ENCODE measurements at regions not wholly inside any gene's neighbourhood (a gene's known extent, or its start where the extent isn't known, plus 50 kb on each side); places are given as distances from the start of the nearest gene placed in this dataset.

DNA sequence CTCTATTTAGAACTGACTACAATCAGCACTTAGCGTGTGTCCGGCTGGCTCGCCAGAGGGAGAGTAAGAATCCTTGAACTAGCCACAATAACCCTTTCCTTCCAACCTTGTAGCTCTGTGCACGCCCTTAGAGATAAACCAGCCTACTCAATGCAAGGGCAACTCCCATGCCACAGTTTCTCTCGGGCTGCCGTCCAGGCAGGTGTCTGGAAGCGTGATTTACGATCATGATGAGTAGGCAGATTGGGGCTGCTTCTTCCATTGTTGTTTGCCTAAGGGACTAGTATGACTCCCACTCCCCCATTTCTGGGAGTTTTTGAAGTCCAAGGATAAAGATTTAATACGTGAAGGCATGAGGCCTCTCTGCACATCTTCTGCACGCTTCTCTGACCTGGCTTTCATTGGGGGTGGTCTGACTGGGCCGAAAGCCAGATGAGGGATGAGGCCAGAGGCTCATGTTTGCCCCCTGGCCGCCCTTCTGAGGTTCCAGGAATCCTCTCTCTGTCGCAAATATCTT lies 134.0 kb upstream of the MYO10 start:
- H3K9me2 ChIP-seq (ENCODE audit: low read depth, low read length), result no peaks in the 10 kb centered on the region
- no peaks in the 10 kb centered on the region for H4K20me1 ChIP-seq (ENCODE audit: insufficient read depth, low read length)
- no peaks in the 10 kb centered on the region for H3K79me2 ChIP-seq (ENCODE audit: insufficient read depth, low read length)
- no peak overlapping the region for H3K4me3 ChIP-seq (ENCODE audit: low read depth, low read length, poor library complexity, severe bottlenecking)
- H3K9ac ChIP-seq (ENCODE audit: low read length), result no peak overlapping the region
- no peak overlapping the region for H3K27ac ChIP-seq (ENCODE audit: low read depth, low read length, poor library complexity, severe bottlenecking)
- H2AFZ ChIP-seq (ENCODE audit: low read length), result no peak overlapping the region
- H3K4me1 ChIP-seq (ENCODE audit: insufficient read depth, low read length, severe bottlenecking), result no peaks in the 10 kb centered on the region
- H3K36me3 ChIP-seq (ENCODE audit: insufficient read depth, low read length), result no peaks in the 10 kb centered on the region
- H3K27me3 ChIP-seq (ENCODE audit: insufficient read depth, low read length), result no peaks in the 10 kb centered on the region
- H3K9me3 ChIP-seq (ENCODE audit: low read length), result no peaks in the 10 kb centered on the region
- H3F3A ChIP-seq (ENCODE audit: insufficient read depth, low read length), result no peaks in the 10 kb centered on the region
- no peak for TF ChIP-seq CTCF (IDR thresholded peaks at IDR 0.05; ENCODE audit: low read length)
- no peak for TF ChIP-seq EZH2 (IDR thresholded peaks at IDR 0.05; ENCODE audit: borderline replicate concordance, low read length)
- no peak overlapping the region for H3K4me2 ChIP-seq (ENCODE audit: low read length)

DNA sequence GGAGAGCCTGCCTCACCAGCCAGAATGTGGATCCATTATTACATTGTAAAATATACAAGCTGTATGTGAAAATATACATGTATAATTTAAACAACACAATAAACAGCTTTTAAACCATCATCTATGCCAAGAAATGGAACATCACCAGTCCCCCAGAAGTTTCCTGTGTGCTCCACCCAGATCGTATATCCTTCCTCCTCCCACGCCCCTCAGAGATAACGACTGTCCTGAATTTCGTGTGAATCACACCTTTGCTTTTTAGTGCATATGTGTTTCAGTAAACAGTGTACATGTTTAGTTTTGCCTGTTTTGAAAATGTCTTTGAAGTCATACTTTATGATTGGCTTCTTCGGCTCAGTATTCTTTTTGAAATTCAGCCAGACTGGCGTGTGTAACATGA lies 134.6 kb upstream of the MYO10 start:
- no peaks in the 10 kb centered on the region for H3K9me2 ChIP-seq (ENCODE audit: low read depth, low read length)
- H3K4me3 ChIP-seq (ENCODE audit: low read depth, low read length, poor library complexity, severe bottlenecking), result no peak overlapping the region
- H3K9me3 ChIP-seq (ENCODE audit: low read length), result no peaks in the 10 kb centered on the region
- no peak overlapping the region for H2AFZ ChIP-seq (ENCODE audit: low read length)
- H3K79me2 ChIP-seq (ENCODE audit: insufficient read depth, low read length), result no peaks in the 10 kb centered on the region
- no peaks in the 10 kb centered on the region for H4K20me1 ChIP-seq (ENCODE audit: insufficient read depth, low read length)
- no peaks in the 10 kb centered on the region for H3K4me1 ChIP-seq (ENCODE audit: insufficient read depth, low read length, severe bottlenecking)
- no peaks in the 10 kb centered on the region for H3F3A ChIP-seq (ENCODE audit: insufficient read depth, low read length)
- H3K4me2 ChIP-seq (ENCODE audit: low read length), result no peak overlapping the region
- TF ChIP-seq EZH2 (IDR thresholded peaks at IDR 0.05; ENCODE audit: borderline replicate concordance, low read length), result no peak
- TF ChIP-seq CTCF (IDR thresholded peaks at IDR 0.05; ENCODE audit: low read length), result no peak
- H3K27me3 ChIP-seq (ENCODE audit: insufficient read depth, low read length), result no peaks in the 10 kb centered on the region
- H3K9ac ChIP-seq (ENCODE audit: low read length), result no peak overlapping the region
- H3K27ac ChIP-seq (ENCODE audit: low read depth, low read length, poor library complexity, severe bottlenecking), result no peak overlapping the region
- H3K36me3 ChIP-seq (ENCODE audit: insufficient read depth, low read length), result no peaks in the 10 kb centered on the region

- Histone ChIP-seq H4K20me1 (ENCODE audit: insufficient read depth, low read length) (no peaks in the 10 kb centered on the region), H3F3A (ENCODE audit: insufficient read depth, low read length) (no peaks in the 10 kb centered on the region), H3K79me2 (ENCODE audit: insufficient read depth, low read length) (no peaks in the 10 kb centered on the region), H3K9me3 (ENCODE audit: low read length) (no peaks in the 10 kb centered on the region), H3K9me2 (ENCODE audit: low read depth, low read length) (no peaks in the 10 kb centered on the region), H3K4me2 (ENCODE audit: low read length) (no peak overlapping the region), H3K9ac (ENCODE audit: low read length) (no peak overlapping the region), H3K27ac (ENCODE audit: low read depth, low read length, poor library complexity, severe bottlenecking) (no peak overlapping the region), H2AFZ (ENCODE audit: low read length) (no peak overlapping the region), H3K4me1 (ENCODE audit: insufficient read depth, low read length, severe bottlenecking) (no peaks in the 10 kb centered on the region), H3K27me3 (ENCODE audit: insufficient read depth, low read length) (0 out of 2 replicates have a peak, but pooled peaks cover 3% of the 10 kb centered on the region), H3K4me3 (ENCODE audit: low read depth, low read length, poor library complexity, severe bottlenecking) (no peak overlapping the region), H3K36me3 (ENCODE audit: insufficient read depth, low read length) (no peaks in the 10 kb centered on the region)
- no peak for TF ChIP-seq CTCF (IDR thresholded peaks at IDR 0.05; ENCODE audit: low read length)
- TF ChIP-seq EZH2 (IDR thresholded peaks at IDR 0.05; ENCODE audit: borderline replicate concordance, low read length), result no peak
Measured at GRCh38 chr5:17075236-17075635, 139.1 kb upstream of the MYO10 start.
